ENCODE measurements at regions not wholly inside any gene's neighbourhood (a gene's known extent, or its start where the extent isn't known, plus 50 kb on each side); places are given as distances from the start of the nearest gene placed in this dataset.
A peak's percentile ranks its signal among the peaks of the same experiment; 100 is the strongest.

GRCh38 chr10:28807760-28808613 lies 130.7 kb downstream of the BAMBI start (continued):
- TF ChIP-seq ETV5 (CRISPR knock-in tag; IDR thresholded peaks at IDR 0.05; ENCODE audit: low read depth) (0 out of 2 replicates have a peak, but pooled peaks have one; percentile 19), PML (IDR thresholded peaks at IDR 0.05; ENCODE audit: low read length) (0 out of 2 replicates have a peak, but pooled peaks have one; percentile 28), SMAD4 (CRISPR knock-in tag; conservative IDR thresholded peaks at IDR 0.05) (peak; percentile 40; the same call in 1 of the 2 replicates), MAZ (CRISPR knock-in tag; conservative IDR thresholded peaks at IDR 0.05 in 1 of 2, IDR thresholded peaks at IDR 0.05 in 1 of 2) (peak in 1 of 2 experiments; percentile 8; a peak in 1 of 4 replicates), E2F6 (IDR thresholded peaks at IDR 0.05; ENCODE audit: borderline replicate concordance in 1 of 2, extremely low read depth in 1 of 2, insufficient read depth in 1 of 2, insufficient read length in 1 of 2, low read depth in 1 of 2, low read length in 1 of 2, poor library complexity in 1 of 2, severe bottlenecking in 1 of 2) (peak in 1 of 2 experiments; percentile 70), ZNF586 (CRISPR knock-in tag; conservative IDR thresholded peaks at IDR 0.05) (no peak), ZNF592 (IDR thresholded peaks at IDR 0.05) (peak; percentile 90), LCOR (CRISPR knock-in tag; IDR thresholded peaks at IDR 0.05) (no peak), SUPT5H (IDR thresholded peaks at IDR 0.05) (peak; percentile 36; the same call in 1 of the 2 replicates), GTF2E2 (tag; IDR thresholded peaks at IDR 0.05) (peak; percentile 27; the same call in 1 of the 2 replicates), MIER1 (IDR thresholded peaks at IDR 0.05; ENCODE audit: low read depth) (no peak)
- TF ChIP-seq, protein P1, sequence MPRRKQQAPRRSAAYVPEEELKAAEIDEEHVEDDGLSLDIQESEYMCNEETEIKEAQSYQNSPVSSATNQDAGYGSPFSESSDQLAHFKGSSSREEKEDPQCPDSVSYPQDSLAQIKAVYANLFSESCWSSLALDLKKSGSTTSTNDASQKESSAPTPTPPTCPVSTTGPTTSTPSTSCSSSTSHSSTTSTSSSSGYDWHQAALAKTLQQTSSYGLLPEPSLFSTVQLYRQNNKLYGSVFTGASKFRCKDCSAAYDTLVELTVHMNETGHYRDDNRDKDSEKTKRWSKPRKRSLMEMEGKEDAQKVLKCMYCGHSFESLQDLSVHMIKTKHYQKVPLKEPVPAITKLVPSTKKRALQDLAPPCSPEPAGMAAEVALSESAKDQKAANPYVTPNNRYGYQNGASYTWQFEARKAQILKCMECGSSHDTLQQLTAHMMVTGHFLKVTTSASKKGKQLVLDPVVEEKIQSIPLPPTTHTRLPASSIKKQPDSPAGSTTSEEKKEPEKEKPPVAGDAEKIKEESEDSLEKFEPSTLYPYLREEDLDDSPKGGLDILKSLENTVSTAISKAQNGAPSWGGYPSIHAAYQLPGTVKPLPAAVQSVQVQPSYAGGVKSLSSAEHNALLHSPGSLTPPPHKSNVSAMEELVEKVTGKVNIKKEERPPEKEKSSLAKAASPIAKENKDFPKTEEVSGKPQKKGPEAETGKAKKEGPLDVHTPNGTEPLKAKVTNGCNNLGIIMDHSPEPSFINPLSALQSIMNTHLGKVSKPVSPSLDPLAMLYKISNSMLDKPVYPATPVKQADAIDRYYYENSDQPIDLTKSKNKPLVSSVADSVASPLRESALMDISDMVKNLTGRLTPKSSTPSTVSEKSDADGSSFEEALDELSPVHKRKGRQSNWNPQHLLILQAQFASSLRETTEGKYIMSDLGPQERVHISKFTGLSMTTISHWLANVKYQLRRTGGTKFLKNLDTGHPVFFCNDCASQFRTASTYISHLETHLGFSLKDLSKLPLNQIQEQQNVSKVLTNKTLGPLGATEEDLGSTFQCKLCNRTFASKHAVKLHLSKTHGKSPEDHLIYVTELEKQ (CRISPR knock-in tag; IDR thresholded peaks at IDR 0.05) = no peak
- TF ChIP-seq, protein P2, sequence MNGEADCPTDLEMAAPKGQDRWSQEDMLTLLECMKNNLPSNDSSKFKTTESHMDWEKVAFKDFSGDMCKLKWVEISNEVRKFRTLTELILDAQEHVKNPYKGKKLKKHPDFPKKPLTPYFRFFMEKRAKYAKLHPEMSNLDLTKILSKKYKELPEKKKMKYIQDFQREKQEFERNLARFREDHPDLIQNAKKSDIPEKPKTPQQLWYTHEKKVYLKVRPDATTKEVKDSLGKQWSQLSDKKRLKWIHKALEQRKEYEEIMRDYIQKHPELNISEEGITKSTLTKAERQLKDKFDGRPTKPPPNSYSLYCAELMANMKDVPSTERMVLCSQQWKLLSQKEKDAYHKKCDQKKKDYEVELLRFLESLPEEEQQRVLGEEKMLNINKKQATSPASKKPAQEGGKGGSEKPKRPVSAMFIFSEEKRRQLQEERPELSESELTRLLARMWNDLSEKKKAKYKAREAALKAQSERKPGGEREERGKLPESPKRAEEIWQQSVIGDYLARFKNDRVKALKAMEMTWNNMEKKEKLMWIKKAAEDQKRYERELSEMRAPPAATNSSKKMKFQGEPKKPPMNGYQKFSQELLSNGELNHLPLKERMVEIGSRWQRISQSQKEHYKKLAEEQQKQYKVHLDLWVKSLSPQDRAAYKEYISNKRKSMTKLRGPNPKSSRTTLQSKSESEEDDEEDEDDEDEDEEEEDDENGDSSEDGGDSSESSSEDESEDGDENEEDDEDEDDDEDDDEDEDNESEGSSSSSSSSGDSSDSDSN (IDR thresholded peaks at IDR 0.05; ENCODE audit: borderline replicate concordance in 1 of 2, low read depth in 2 of 2, low read length in 2 of 2) = 0 out of 4 replicates have a peak, but pooled peaks of 1 of the 2 experiments have one; percentile 59
